ENCODE measurements at regions not wholly inside any gene's neighbourhood (a gene's known extent, or its start where the extent isn't known, plus 50 kb on each side); places are given as distances from the start of the nearest gene placed in this dataset.
"Not testable (repeated sequence)": the region's sequence is repeated elsewhere in the genome, so short reads cannot be mapped to it uniquely, and the experiment has no call there.

DNA sequence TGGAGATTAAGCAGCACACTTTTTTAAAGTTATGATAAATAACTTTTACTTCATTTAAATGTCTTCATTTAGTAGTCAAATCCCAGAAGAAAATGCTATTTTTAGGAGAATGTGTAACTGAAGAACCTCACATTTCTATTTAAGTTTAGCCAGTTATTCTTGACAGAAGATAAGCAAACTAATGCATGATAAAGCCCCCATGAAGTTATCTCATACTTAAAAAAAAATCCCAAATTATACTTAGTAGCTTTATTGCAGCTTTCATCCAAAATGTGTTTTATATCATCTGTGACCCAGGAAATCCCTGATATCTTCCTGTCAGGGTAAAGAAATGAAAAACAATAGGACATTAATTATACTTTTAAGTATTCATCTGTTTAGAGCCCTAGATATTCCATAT lies 124.8 kb upstream of the SYT6 start:
- ATAC-seq (ENCODE audit: poor library complexity), result no peak

DNA sequence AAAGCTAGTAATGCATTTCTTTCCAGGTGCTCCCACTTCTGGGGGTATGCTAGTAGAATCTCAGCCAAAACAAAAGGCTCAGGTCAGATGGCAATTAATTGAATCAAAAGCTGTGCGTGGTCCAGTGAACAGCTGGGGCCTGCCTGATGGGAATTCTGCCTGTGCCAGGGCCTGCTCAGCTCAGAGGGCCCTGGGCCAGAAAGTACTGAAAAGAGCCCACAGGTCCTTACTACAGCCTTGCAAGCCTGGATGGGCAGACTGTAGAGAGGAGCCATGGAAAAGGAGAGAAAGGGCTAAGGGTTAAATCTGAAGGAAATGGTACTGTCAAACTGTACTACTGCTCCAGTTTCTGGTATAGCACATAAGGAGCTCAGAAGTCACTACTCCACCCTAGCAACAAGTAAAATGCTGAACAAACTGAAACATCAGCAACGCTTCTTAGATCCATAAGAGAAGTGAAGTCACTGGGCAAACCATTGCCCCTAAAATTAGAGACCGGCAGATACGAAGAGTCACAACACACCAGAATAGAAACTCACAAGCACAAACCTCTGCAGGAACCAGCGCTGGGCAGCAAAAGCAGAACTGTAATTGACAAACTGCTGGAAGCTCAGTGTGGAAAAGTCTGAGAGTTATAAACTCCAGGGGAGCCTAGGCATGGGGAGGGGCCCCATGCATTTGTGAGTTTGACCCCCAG lies 121.1 kb upstream of the SYT6 start:
- DNase-seq, result no peak
- intact Hi-C loops (cut with DNase I), result no loop called here
- ATAC-seq (ENCODE audit: poor library complexity), result peak; percentile 43

More for the DNA sequence above, 124.8 kb upstream of the SYT6 start:
- intact Hi-C loops (cut with DNase I), result no loop called here
- DNase-seq, result no peak

DNA sequence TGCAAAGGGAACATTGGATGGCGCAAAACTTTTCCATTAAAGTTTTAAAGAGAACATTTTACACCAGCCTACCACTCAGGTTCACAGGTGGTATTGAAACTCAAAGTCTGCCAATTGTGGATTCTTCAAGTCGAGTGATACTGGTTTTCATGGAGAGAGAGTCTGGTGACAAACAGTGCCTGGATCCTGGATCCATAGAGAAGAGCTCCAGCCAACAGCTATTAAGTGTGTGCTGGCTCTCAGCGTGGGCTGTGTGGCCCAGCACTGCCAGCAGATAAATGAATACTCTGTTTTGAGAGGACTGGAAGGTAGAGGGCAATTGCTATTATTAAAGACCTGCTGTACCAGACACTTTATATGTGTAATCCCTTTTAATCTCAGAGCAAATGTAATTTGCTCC lies 118.9 kb upstream of the SYT6 start:
- ATAC-seq (ENCODE audit: poor library complexity) (no peak), DNase-seq (no peak)
- intact Hi-C loops (cut with DNase I), result no loop called here

DNA sequence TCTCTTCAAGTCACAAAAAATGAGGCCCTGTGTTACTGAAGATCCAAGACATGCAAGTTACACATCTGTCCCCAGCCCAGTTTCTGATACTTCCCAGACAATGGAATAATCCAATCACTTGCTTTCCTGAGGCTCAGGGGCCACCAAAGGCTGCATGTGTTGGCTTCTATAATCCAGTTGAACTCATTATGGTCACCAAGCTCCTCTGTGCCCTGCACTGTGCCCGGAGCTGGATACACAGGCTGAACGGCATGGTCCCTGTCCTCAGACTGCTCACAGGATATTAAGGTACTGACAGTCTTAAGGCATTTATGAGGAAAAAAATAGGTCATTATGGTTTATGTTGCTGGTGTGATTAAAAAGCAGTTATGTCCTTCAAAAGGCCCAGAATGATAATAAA lies 117.0 kb upstream of the SYT6 start:
- ATAC-seq (ENCODE audit: poor library complexity) (no peak), DNase-seq (no peak)
- intact Hi-C loops (cut with DNase I), result no loop called here

DNA sequence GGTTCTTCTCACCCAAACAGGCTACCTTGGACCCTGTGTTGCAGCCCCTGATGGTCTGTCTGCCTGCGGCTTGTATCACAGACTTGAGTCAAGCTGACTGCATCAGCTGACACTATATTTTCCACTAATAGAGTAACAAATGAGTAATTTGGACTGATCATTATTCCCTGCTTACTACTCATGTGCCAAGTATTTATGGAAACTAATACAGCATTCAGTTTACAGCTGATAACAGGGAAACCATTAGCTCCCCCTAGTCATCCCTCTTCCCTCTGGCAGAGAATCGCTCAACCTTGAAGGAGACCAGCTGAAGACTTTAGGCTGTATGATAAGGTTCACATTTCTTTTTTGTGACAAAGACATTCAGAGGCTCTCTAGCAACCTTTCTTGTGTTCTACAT lies 116.6 kb upstream of the SYT6 start:
- intact Hi-C loops (cut with DNase I), result no loop called here
- ATAC-seq (ENCODE audit: poor library complexity) (no peak), DNase-seq (no peak)

DNA sequence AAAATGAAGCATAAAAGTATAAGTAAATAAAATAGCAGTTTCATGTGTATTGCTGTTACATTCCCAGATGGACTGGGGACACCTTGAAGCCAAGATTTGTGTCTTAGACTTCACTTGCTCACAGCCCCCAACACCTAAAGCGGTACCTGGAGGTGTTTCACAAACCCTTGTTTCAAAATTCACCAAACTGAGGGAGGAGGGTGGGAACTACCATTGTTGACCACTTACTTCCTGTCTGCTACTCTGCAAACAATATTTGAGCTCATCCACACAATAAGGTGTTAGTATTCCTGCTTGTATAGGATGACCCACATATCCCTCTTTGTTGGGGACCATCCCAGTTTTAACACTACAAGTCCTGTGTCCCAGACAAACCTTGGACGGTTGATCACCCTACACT lies 115.9 kb upstream of the SYT6 start:
- intact Hi-C loops (cut with DNase I), result no loop called here
- no peak for ATAC-seq (ENCODE audit: poor library complexity)

DNA sequence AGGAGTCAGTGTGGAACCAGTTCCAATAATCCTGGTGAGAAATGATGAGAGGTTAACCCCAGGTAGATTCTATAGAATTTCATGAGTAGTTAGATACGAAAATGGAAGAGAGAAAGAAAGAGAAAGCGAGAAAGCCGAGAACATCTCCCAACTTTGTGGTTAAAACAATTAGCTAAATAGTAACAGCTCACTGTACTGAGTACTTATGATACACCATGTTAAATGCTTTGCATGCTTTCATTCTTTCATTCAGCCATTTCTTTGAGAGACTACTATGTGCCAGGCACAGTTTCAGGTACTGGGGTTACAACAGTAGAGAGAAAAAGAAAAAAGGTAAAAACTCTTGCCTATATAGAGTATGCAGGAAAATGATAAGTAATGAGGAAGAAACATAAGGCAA lies 109.7 kb upstream of the SYT6 start:
- intact Hi-C loops (cut with DNase I), result no loop called here
- ATAC-seq (ENCODE audit: poor library complexity), result no peak

More for the DNA sequence above, 115.9 kb upstream of the SYT6 start:
- DNase-seq, result no peak

DNA sequence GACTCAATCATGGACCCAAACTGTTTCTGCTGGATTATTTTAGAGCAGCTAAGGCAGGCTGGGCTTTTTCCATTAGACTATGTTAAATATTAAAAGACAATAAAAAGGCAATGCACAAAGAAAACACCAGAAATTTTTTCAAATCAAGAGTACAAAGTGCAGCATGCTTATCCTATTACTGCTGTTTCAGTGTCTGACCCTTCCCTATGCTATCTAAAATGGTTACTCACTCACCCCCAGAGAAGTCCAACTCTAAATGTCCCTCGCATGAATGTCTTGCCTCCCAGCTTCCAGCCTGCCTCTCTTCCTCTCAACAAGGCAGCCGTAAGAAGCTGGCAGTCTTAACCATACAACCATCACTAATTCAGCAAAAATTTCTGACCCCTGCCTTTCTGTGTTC lies 108.7 kb upstream of the SYT6 start:
- no peak for DNase-seq
- no peak for ATAC-seq (ENCODE audit: poor library complexity)
- intact Hi-C loops (cut with DNase I), result no loop called here

More for the DNA sequence above, 109.7 kb upstream of the SYT6 start:
- DNase-seq, result no peak

DNA sequence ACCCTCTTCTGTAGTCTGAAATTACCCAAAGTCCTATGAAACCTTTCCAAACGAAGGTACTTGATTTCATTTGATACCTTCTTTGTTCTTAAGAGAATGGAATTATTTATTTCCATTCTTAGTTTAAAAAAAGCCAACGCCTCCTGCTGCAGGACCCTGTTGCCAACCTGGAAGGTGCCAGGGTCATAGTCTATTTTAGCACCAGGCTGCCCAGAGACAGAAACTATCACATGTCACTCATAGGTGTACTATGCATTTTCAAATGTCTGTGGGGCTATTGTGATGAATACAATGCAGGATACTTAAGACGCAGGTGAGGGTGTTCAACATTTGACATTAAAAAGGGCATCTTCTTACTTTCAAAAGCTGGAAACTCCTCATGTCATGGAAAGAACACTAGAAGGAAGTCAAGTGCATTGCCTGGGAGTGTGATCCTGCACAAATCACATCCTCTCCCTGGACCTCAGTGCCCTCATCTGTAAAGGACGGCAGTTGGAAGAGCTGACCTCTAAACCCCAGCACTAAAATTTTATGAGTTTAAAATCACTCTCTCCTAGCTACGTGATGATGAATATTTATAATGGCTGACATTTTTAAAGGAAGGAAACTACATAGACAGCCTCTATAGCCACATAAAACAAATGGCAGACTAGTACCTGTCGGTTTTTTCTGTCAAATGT lies 107.3 kb upstream of the SYT6 start:
- DNase-seq (no peak), ATAC-seq (ENCODE audit: poor library complexity) (peak; percentile 54)
- intact Hi-C loops (cut with DNase I), result no loop called here

DNA sequence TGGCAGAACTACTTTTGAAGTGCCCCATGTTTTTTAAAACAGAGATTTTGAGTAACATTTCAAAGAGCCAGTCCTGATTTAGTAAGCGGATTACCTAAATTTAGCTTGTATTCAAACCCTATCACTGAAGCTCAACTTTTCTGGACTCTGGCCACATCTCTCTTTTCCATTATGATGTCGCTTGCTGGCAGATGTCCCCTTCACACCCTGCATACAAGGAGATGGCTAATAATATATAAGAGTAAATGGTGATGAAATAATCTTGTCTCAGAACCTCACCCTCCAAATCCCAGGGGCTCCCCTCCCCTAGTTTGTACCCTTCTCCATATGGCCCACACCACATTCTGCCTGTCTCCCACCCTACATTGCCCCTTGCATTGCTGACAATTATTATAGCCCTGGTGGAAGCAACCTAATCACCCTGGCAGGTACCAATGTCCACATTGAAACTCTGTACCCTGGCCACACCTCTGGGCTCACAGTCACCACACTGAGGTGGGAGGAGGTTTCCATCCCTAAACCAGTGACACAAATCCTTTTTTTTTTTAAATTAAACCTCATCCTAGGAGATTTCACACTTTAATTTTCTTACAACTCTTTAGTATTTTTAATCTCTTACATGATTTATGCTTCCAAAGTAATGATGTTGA lies 106.0 kb upstream of the SYT6 start:
- intact Hi-C loops (cut with DNase I), result no loop called here
- ATAC-seq (ENCODE audit: poor library complexity) (peak; percentile 89), DNase-seq (no peak)

DNA sequence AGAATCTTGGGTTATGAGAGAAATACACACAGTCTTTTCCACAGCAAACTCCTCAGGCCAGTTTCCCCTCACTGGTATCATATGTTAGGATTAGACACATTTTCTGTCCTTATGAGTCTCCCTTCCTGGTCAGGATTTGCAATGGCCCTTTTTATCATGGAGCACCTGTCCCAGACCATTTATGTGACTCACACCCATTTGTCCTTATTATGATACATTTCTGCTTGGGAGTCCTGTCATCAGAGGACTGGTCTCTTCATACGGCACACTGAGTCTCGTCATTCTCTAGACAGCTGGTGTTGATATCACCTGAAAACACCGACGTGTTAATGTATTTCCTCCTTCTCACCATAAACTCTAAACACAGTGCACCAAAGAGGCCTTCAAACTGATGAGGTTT lies 105.0 kb upstream of the SYT6 start:
- no peak for ATAC-seq (ENCODE audit: poor library complexity)

DNA sequence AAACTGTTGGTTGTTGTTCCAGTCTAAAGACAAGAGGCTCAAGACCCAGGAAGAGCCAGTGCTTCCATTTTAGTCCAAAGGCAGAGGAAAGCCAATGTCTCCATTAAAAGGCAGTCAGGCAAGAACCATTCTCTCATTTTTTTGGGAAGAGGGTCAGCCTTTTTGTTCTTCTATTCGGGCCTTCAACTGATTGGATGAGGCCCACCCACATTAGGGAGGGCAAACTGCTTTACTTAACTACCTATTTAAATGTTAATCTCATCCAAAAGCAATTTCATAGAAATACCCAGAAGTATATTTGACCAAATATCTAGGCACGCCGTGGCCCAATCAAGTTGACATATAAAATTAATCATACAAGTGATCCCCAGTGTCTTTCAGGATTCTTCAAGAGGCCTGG lies 104.4 kb upstream of the SYT6 start:
- intact Hi-C loops (cut with DNase I), result no loop called here
- DNase-seq (no peak), ATAC-seq (ENCODE audit: poor library complexity) (no peak)

More for the DNA sequence above, 105.0 kb upstream of the SYT6 start:
- DNase-seq, result no peak
- intact Hi-C loops (cut with DNase I), result no loop called here

DNA sequence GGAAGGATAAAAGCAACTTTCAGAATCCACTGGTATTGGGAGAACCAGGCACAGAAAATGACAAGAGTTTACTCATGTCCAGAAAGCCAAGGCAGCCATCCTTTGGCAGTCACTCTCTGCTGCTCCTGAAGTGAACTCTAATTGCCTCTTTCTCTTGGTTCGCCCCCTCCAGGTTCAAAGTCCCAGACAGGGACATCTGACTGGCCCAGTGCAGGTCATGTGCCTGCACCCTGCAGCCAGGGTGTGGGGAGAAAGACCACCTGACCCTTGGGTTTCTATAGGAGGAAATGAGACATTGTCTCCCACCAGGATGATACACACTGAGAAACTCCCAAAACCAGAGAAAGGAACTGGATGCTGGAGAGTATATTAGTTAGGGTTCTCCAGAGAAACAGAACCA lies 103.9 kb upstream of the SYT6 start:
- ATAC-seq (ENCODE audit: poor library complexity) (no peak), DNase-seq (no peak)
- intact Hi-C loops (cut with DNase I), result no loop called here

DNA sequence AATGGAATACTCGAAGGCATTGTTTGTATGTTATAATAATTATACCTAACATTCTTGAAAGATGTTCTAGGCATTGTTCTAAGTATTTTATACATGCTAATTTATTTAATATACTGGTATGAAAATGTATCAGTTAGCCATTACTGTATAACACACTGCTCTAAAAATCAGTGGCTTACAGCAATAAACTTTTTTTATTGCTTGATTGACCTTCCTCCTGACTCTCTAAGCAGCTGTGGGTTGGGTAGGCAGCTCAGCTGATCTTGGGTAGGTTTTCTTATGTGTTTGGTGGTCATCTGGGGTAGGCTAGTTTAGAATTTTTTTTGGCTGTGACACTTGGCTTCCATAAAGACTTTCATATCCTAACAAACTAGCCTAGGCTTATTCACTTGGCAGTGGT lies 100.2 kb upstream of the SYT6 start:
- DNase-seq (no peak), ATAC-seq (ENCODE audit: poor library complexity) (no peak)
- intact Hi-C loops (cut with DNase I), result no loop called here

DNA sequence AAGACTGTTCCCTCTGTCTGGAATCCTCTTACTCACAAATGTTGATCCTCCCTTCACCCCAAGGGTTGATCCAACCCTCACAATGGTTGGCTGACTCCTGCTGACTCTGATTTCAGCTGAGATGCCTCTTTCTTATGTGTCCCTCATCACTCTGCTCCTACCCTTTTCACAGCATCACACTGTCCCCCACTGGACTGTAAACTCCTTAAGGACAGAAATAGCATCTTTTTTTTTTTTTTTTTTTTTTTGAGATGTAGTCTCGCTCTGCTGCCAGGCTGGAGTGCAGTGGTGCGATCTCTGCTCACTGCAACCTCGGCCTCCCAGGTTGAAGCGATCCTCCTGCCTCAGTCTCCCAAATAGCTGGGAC lies 97.9 kb upstream of the SYT6 start:
- ATAC-seq (ENCODE audit: poor library complexity) (peak; percentile 12), DNase-seq (no peak)
- intact Hi-C loops (cut with DNase I), result no loop called here

DNA sequence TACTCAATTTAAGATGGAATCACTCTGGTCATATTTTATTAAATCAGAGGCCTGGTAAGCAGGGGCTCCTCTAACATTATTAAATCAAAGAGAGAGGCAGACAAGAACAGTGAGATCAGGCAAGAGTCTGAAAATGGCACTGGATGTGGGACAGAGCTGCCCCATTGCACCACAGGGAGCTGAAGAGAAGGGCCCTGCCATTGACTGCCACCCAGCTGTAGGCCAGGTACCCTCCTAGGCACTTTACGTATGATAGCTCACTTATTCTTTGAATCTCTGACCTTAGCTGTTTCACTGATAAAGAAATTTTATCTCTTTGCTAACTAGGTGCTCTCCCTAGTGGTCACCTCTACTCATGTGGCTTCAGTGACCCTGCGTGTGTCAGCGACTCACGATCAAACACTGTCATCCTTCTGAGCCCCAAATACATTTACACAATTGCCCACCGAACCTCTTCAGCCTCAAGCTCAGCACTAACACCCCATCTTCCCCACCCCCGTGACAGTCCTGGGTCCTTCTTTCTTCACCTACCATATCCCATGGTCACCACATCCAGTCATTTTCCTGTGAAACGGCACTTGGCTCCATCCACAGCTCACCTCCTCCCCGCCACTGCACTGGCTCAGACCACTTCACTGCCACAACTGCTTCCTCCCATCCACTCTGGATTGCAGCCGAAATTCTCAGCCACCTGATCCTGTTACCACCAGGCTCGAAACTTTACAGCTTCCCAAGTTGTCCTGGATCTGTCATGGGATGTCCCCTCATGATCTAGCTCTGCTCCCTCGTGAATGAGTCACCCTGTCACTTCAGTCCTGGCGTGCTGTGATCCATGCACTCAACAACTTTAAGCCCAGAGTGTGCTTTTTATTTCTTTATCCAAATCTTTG lies 97.3 kb upstream of the SYT6 start:
- ATAC-seq (ENCODE audit: poor library complexity), result peak; percentile 75
- intact Hi-C loops (cut with DNase I), result no loop called here
- DNase-seq, result no peak

DNA sequence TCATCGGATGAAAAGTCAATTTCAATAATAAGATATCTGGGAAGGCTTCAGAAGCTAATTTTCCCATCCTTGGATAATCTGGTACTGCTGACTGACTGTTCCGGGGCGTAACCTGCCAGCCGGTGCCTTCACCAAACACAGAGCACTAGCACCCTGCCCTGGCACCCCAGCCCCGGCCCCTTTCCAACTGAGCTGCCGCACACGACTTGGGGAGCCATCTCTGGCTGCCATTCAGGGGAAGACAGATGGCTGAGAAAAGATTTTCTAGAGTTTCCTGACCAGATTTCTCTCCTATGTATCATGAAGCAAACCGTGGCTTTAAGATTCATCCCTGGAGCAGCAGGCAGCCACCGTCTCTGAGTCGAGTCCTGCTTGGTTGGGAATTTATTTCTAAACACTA lies 96.0 kb upstream of the SYT6 start:
- intact Hi-C loops (cut with DNase I), result no loop called here
- DNase-seq (no peak), ATAC-seq (ENCODE audit: poor library complexity) (no peak)

DNA sequence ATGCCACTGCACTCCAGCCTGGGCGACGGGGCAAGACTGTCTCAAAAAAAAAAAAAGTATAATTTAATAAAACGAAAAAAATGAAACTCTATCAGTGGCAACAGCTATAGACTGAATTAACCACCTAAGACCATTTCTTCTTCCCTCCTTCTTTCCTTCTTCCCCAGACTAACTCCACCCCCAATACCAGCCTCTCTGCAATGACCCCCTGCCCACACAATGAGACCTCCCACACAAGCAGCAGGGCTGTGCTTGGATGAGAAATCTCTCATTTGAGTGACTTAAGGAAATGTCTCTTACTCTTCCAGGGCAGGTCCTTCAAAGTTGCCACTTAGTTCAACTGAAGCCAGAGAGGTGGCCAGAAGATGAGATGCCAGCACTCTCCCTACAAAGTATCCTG lies 94.5 kb upstream of the SYT6 start:
- ATAC-seq (ENCODE audit: poor library complexity) (no peak), DNase-seq (no peak)
- intact Hi-C loops (cut with DNase I), result no loop called here

DNA sequence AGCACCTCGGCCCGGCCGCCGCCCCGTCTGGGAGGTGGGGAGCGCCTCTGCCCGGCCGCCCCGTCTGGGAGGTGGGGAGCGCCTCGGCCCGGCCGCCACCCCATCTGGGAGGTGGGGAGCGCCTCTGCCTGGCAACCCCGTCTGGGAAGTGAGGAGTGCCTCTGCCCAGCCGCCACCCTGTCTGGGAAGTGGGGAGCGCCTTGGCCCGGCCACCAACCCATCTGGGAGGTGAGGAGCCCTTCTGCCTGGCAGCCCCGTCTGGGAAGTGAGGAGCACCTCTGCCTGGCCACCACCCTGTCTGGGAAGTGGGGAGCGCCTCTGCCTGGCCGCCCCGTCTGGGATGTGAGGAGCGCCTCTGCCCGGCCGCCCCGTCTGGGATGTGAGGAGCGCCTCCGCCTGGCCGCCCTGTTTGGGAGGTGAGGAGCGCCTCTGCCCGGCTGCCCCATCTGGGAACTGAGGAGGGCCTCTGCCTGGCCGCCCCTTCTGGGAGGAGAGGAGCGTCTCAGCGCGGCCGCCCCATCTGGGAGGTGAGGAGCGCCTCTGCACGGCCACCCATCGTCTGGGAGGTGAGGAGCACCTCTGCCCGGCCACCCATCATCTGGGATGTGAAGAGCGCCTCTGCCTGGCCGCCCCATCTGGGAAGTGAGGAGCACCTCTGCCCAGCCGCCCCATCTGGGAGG lies 89.0 kb upstream of the SYT6 start:
- ATAC-seq (ENCODE audit: poor library complexity); DNase-seq; intact Hi-C loops (cut with DNase I): not testable (repeated sequence)

All from Right ventricle myocardium superior (tissue), 1 donor.